HEK293T (cell line): ENCODE measurements at regions not wholly inside any gene's neighbourhood (a gene's known extent, or its start where the extent isn't known, plus 50 kb on each side); places are given as distances from the start of the nearest gene placed in this dataset.

Experiments used
- BHLHE40 ChIP-seq: fragments of 450-650 bp; IDR thresholded peaks from 2 replicates; pipeline ENCODE4 v1.6.1; 2016; ENCODE audit warnings: mild to moderate bottlenecking, moderate library complexity, borderline replicate concordance
- CTBP1 ChIP-seq: fragments of 450-650 bp; IDR thresholded peaks from 2 replicates; pipeline ENCODE4 v1.6.1; 2016; ENCODE audit warnings: borderline replicate concordance
- ELF4 ChIP-seq: fragments of 450-650 bp; IDR thresholded peaks from 2 replicates; pipeline ENCODE4 v1.6.1; 2017; ENCODE audit warnings: antibody characterized with exemption
- FOXM1 ChIP-seq: fragments of 450-650 bp; IDR thresholded peaks from 2 replicates; pipeline ENCODE4 v1.6.1; 2017; ENCODE audit warnings: mild to moderate bottlenecking, borderline replicate concordance
- L3MBTL2 ChIP-seq: fragments of 450-650 bp; conservative IDR thresholded peaks from 2 replicates; pipeline ENCODE4 v1.6.1; 2016; ENCODE audit warnings: mild to moderate bottlenecking
- LEF1 ChIP-seq: fragments of 450-650 bp; IDR thresholded peaks from 2 replicates; pipeline ENCODE4 v1.6.1; 2017; ENCODE audit warnings: mild to moderate bottlenecking, borderline replicate concordance
- NFRKB ChIP-seq: fragments of 450-650 bp; IDR thresholded peaks from 2 replicates; pipeline ENCODE4 v1.6.1; 2016; ENCODE audit warnings: mild to moderate bottlenecking, moderate library complexity
- PKNOX1 ChIP-seq: fragments of 450-650 bp; IDR thresholded peaks from 2 replicates; pipeline ENCODE4 v1.6.1; 2016
- SP1 ChIP-seq: fragments of 450-650 bp; IDR thresholded peaks from 2 replicates; pipeline ENCODE4 v1.6.1; 2017
- SUZ12 ChIP-seq: fragments of 450-650 bp; IDR thresholded peaks from 2 replicates; pipeline ENCODE4 v1.6.1; 2016; ENCODE audit warnings: mild to moderate bottlenecking
- TARDBP ChIP-seq: fragments of 450-650 bp; IDR thresholded peaks from 2 replicates; pipeline ENCODE4 v1.6.1; 2016

GRCh38 chr3:13174011-13174802 is 101.0 kb upstream of the IQSEC1 start:
- TF ChIP-seq TARDBP (no peak), NFRKB (no peak), BHLHE40 (no peak), FOXM1 (no peak), SUZ12 (no peak), SP1 (no peak), ELF4 (no peak), LEF1 (no peak), PKNOX1 (no peak), CTBP1 (no peak), L3MBTL2 (no peak)
